GM12865 (cell line): ENCODE measurements at regions not wholly inside any gene's neighbourhood (a gene's known extent, or its start where the extent isn't known, plus 50 kb on each side); places are given as distances from the start of the nearest gene placed in this dataset.

Experiments
- DNase-seq: peaks from one replicate; pipeline ENCODE4 v3.0.0; 2010; ENCODE audit warnings: low read depth
- H3K4me3 ChIP-seq: 2 replicates; pipeline ENCODE4 v1.5.1; 2011; ENCODE audit warnings: mild to moderate bottlenecking, low read depth, low read length, control low read depth
- CTCF ChIP-seq: IDR thresholded peaks from 2 replicates; pipeline ENCODE4 v1.5.1; 2011; ENCODE audit warnings: low read length, control low read depth, low read depth, inconsistent platforms; ENCODE audit not compliant: insufficient read depth; ENCODE audit errors: missing control alignments

- no peak for TF ChIP-seq CTCF
- no peak overlapping the region for H3K4me3 ChIP-seq
- DNase-seq: no peak
These were observed 275.2 kb upstream of the KIRREL3 start for GRCh38 chr11:127275774-127276173.

- no peak overlapping the region for H3K4me3 ChIP-seq
These were observed 273.7 kb upstream of the KIRREL3 start for GRCh38 chr11:127274328-127274676.

GRCh38 chr11:127273593-127274327 is 273.2 kb upstream of the KIRREL3 start:
- TF ChIP-seq CTCF: no peak
- H3K4me3 ChIP-seq: no peak overlapping the region
- no peak for DNase-seq

More at GRCh38 chr11:127274328-127274676, 273.7 kb upstream of the KIRREL3 start:
- DNase-seq: no peak
- TF ChIP-seq CTCF: no peak

- no peak for DNase-seq
- no peak for TF ChIP-seq CTCF
- no peak overlapping the region for H3K4me3 ChIP-seq
These were observed 270.3 kb upstream of the KIRREL3 start for GRCh38 chr11:127270851-127271250.

- no peak for DNase-seq
- TF ChIP-seq CTCF: no peak
These were observed 269.3 kb upstream of the KIRREL3 start for GRCh38 chr11:127269911-127270310.

GRCh38 chr11:127268932-127269331 is 268.4 kb upstream of the KIRREL3 start:
- TF ChIP-seq CTCF: no peak
- no peak overlapping the region for H3K4me3 ChIP-seq
- DNase-seq: no peak

More at GRCh38 chr11:127269911-127270310, 269.3 kb upstream of the KIRREL3 start:
- H3K4me3 ChIP-seq: no peak overlapping the region

GRCh38 chr11:127268521-127268920 is 268.0 kb upstream of the KIRREL3 start:
- DNase-seq: no peak
- TF ChIP-seq CTCF: no peak

More at GRCh38 chr11:127268521-127268920, 268.0 kb upstream of the KIRREL3 start:
- H3K4me3 ChIP-seq: no peak overlapping the region
